ENCODE measurements at regions not wholly inside any gene's neighbourhood (a gene's known extent, or its start where the extent isn't known, plus 50 kb on each side); places are given as distances from the start of the nearest gene placed in this dataset.
"Not testable (repeated sequence)": the region's sequence is repeated elsewhere in the genome, so short reads cannot be mapped to it uniquely, and the experiment has no call there.

- no peak for DNase-seq (ENCODE audit: low read depth)
- in situ Hi-C loops (cut with HindIII; ENCODE audit: low pct_unique_long_range_greater_than_20kb, low sequenced_read_pairs): no loop called here
These were observed 164.1 kb upstream of the KCNQ5 start for GRCh38 chr6:72457738-72458137.

DNA sequence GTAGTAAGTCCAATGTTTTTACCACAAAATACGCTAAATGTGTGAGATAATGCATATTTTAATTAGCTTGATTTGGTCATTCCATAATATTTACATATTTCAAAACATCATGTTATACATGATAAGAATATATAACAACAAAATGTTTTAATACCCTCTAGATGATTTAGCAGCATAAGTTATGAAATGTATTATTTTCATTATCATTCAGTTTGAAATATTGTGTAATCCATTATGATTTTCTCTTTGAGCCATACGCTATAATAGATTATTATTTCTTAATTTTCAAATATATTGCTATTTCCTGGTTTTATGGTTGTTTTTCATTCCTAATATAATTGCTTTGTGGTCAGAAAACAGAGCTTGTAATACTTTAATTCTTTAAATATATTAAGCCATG is 163.3 kb upstream of the KCNQ5 start:
- DNase-seq (ENCODE audit: low read depth): no peak
- in situ Hi-C loops (cut with HindIII; ENCODE audit: low pct_unique_long_range_greater_than_20kb, low sequenced_read_pairs): no loop called here

DNA sequence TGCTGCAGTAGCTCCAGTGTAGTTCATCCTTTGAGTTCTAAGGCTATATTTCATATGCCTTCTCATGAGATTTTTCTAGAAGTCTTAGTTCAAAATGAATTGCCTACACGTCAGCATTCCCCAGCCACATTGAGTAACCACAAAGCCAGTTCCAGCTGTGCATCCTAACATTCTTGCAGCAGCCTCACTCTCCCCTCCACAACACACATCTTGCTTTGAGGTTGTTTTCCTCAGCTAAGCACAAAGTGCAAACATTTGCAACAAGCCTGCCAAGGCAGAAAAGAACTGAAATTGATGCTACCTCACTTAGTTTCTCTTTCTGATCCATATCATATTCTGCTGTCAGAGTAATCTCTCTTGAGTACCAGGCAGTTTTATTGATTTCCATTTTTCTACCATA is 160.7 kb upstream of the KCNQ5 start:
- in situ Hi-C loops (cut with HindIII; ENCODE audit: low pct_unique_long_range_greater_than_20kb, low sequenced_read_pairs): no loop called here
- DNase-seq (ENCODE audit: low read depth): no peak

DNA sequence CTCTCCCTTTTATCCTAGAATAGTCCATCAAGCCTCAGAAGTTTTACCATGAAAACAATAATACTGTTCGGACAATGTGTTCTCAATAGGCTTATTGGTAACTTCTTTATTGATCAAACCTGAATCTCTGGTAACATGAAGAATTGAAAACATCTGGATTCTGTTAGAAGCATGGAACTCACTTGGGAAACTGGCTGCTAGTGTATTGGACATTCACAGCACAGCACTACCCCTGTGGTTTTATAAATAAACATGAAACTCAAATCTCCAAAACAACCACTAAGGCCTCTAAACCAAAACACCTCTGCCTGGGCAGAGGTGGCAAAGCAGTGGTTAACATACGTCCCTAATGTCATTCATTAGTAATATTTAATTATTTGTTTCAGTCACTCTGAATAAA is 157.6 kb upstream of the KCNQ5 start:
- DNase-seq (ENCODE audit: low read depth): no peak

DNA sequence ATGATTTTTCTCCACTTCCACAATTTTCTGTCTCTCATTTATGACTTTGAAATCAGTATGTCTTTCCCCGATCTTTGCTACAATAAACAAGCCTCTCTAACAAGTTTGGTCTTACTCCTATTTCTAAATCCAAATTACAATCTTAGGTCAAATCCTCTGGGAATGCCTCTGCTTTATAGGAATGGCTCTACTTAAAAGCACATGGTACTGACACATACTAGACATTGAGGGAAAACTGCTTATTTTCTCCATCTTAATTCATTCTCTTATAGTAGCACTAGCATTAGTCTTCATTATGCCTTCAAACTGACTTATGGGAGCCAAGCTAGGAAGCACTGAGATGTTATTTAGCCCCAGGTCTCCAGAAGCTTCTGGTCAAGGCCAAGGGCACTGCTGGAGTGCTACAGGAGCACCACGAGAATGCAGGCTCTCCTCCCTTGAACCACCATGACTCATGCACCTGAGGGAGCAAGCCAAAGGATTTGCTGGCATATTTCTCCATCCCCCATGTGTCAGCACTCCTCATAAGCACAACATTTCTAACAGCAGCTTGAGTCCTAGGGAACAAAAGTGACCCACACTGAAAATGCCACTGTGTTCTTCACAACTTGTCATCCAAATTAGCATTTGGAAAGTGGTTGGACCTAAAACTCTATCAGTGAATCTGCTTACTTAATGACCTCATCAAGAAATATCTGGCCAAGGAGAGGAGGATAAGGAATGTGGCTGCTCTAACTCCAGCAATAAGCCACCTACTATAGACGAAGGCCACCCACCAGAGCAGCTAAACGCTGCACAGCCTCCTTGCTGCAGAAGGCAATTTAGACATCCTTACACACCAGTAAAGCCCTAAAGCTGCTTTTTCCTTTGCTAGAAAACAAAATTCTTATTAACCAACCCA is 156.8 kb upstream of the KCNQ5 start:
- peak; percentile 1 for DNase-seq (ENCODE audit: low read depth)
- in situ Hi-C loops (cut with HindIII; ENCODE audit: low pct_unique_long_range_greater_than_20kb, low sequenced_read_pairs): no loop called here

More for the DNA sequence above, 157.6 kb upstream of the KCNQ5 start:
- in situ Hi-C loops (cut with HindIII; ENCODE audit: low pct_unique_long_range_greater_than_20kb, low sequenced_read_pairs): no loop called here

GRCh38 chr6:72466471-72466870 is 155.4 kb upstream of the KCNQ5 start:
- DNase-seq (ENCODE audit: low read depth): no peak
- in situ Hi-C loops (cut with HindIII; ENCODE audit: low pct_unique_long_range_greater_than_20kb, low sequenced_read_pairs): no loop called here

GRCh38 chr6:72466971-72467566 is 154.8 kb upstream of the KCNQ5 start:
- in situ Hi-C loops (cut with HindIII; ENCODE audit: low pct_unique_long_range_greater_than_20kb, low sequenced_read_pairs): no loop called here
- DNase-seq (ENCODE audit: low read depth): no peak

DNA sequence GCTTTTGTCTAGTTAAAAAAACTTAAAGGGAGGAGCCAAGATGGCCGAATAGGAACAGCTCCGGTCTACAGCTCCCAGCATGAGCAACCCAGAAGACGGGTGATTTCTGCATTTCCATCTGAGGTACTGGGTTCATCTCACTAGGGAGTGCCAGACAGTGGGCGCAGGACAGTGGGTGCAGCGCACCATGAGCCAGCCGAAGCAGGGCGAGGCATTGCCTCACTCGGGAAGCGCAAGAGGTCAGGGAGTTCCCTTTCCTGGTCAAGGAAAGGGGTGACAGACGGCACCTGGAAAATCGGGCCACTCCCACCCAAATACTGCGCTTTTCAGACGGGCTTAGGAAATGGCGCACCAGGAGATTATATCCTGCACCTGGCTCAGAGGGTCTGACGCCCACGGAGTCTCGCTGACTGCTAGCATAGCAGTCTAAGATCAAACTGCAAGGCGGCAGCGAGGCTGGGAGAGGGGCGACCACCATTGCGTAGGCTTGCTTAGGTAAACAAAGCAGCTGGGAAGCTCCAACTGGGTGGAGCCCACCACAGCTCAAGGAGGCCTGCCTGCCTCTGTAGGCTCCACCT is 152.4 kb upstream of the KCNQ5 start:
- in situ Hi-C loops (cut with HindIII; ENCODE audit: low pct_unique_long_range_greater_than_20kb, low sequenced_read_pairs): not testable (repeated sequence)

GRCh38 chr6:72476051-72476450 is 145.8 kb upstream of the KCNQ5 start:
- no peak for DNase-seq (ENCODE audit: low read depth)

More for the DNA sequence above, 152.4 kb upstream of the KCNQ5 start:
- DNase-seq (ENCODE audit: low read depth): not testable (repeated sequence)

DNA sequence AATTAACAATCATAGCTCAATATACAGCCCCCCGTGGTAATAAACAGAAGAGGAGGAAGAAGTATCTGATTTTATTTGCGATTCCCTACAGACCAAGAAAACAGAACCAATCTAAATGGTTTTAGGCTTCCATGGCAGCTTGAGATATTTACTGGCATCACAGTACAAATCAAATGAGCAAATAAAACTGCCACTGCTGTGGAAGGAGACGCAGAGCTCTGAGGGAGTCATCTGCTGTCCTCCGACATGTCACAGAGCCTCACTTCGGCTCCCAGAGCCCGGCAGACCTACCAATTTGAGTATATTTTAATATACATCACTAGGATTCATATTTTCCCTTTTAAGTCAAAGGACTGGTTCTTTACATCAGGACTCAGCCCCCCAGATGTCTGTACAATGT is 145.2 kb upstream of the KCNQ5 start:
- in situ Hi-C loops (cut with HindIII; ENCODE audit: low pct_unique_long_range_greater_than_20kb, low sequenced_read_pairs): no loop called here

More at GRCh38 chr6:72476051-72476450, 145.8 kb upstream of the KCNQ5 start:
- in situ Hi-C loops (cut with HindIII; ENCODE audit: low pct_unique_long_range_greater_than_20kb, low sequenced_read_pairs): no loop called here

GRCh38 chr6:72495441-72495840 is 126.4 kb upstream of the KCNQ5 start:
- in situ Hi-C loops (cut with HindIII; ENCODE audit: low pct_unique_long_range_greater_than_20kb, low sequenced_read_pairs): no loop called here
- DNase-seq (ENCODE audit: low read depth): no peak

More for the DNA sequence above, 145.2 kb upstream of the KCNQ5 start:
- DNase-seq (ENCODE audit: low read depth): no peak

DNA sequence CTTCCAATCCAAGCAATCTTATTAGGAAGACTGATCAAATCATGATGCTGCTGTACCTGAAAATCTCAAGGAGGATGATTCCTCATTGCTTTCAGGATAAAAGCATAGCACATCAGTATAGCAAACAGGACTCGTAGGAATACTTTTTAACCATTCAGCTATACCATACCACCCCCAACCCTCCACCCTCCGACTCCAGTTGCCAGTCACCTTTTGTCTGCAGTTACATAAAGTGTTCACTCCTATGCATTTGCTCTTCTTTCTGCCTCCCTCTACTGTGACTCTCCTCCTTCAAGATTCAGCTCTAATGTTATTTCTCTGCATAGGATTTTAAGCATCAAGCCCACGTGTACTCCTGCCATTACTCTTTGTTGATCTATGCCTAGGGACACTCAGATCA is 124.7 kb upstream of the KCNQ5 start:
- in situ Hi-C loops (cut with HindIII; ENCODE audit: low pct_unique_long_range_greater_than_20kb, low sequenced_read_pairs): no loop called here
- no peak for DNase-seq (ENCODE audit: low read depth)

DNA sequence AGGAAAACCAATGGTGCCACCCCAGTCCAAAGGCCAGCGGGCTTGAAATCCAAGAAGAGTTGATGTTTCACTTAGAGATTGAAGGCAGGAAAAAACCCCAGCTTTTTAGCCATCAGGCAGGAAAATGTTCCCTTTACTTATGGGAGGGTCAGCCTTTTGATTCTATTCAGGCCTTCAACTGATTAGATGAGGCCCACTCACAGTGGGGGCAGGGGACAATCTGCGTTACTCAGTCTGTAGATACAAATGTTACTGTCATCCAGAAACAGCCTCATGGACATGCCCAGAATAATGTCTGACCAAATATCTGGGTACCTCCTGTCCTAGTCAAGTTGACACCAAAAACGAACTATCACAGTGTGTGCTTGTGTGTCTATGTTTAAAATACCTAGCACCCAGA is 121.2 kb upstream of the KCNQ5 start:
- DNase-seq (ENCODE audit: low read depth): no peak
- in situ Hi-C loops (cut with HindIII; ENCODE audit: low pct_unique_long_range_greater_than_20kb, low sequenced_read_pairs): no loop called here

GRCh38 chr6:72504406-72504805 is 117.5 kb upstream of the KCNQ5 start:
- in situ Hi-C loops (cut with HindIII; ENCODE audit: low pct_unique_long_range_greater_than_20kb, low sequenced_read_pairs): no loop called here
- DNase-seq (ENCODE audit: low read depth): no peak

- DNase-seq (ENCODE audit: low read depth): no peak
- in situ Hi-C loops (cut with HindIII; ENCODE audit: low pct_unique_long_range_greater_than_20kb, low sequenced_read_pairs): no loop called here
These were observed 116.4 kb upstream of the KCNQ5 start for GRCh38 chr6:72505446-72505845.

DNA sequence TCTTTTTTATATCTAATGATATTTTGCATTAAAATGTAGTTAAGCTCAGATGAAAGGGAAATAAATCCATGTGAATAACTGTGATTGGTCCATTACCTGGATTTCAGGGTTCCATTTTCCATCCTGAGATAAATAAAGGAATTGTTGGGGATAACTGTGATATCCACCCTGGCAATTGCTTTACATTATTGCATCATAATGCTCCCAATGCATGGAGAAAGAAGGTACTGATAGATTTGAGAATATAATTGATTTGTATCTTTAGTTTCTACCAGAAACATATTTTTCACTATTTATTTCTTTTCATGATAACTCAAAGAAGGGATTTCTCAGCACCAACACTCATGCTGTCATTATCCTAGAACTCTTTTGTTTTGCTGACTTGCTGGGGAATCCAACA is 102.0 kb upstream of the KCNQ5 start:
- DNase-seq (ENCODE audit: low read depth): no peak
- in situ Hi-C loops (cut with HindIII; ENCODE audit: low pct_unique_long_range_greater_than_20kb, low sequenced_read_pairs): no loop called here

DNA sequence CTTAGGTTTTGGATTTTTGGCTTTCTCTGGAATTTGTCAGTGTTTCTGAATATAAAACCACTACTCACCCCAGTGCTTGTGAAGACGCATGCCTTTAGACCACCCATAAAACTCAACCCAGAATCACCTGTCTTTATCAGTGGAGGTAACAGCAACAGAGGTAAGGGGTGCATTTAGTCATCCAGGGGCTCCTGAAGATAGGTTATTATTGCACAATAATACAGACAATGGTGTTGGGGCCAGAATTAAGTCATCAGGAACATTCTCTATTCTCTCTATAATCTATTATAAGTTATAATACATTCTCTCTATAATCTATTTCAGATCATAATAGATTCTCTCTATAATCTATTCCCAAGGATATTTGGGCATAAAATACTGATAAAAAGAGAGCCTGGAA is 100.2 kb upstream of the KCNQ5 start:
- in situ Hi-C loops (cut with HindIII; ENCODE audit: low pct_unique_long_range_greater_than_20kb, low sequenced_read_pairs): no loop called here
- DNase-seq (ENCODE audit: low read depth): no peak

DNA sequence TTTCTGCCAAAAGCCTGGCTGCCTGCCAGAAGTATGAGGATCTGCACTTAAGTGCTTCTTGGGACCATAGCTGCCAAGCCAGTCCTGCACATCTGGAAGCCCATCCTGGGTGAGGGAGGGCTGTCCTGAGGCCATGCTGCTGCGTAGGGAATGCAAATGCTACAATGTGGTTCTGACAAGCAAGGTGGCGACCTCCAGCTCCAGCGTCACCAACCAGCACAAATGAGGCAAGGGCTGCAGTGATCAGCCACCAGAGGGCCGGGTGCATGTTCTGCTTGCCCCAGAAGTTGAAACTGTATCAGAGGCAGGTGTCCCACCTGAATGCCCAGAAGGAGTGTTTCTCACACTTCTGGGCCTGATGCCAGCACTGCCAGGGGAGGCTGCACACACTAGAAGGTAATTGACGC is 99.1 kb upstream of the KCNQ5 start:
- in situ Hi-C loops (cut with HindIII; ENCODE audit: low pct_unique_long_range_greater_than_20kb, low sequenced_read_pairs): no loop called here
- no peak for DNase-seq (ENCODE audit: low read depth)

DNA sequence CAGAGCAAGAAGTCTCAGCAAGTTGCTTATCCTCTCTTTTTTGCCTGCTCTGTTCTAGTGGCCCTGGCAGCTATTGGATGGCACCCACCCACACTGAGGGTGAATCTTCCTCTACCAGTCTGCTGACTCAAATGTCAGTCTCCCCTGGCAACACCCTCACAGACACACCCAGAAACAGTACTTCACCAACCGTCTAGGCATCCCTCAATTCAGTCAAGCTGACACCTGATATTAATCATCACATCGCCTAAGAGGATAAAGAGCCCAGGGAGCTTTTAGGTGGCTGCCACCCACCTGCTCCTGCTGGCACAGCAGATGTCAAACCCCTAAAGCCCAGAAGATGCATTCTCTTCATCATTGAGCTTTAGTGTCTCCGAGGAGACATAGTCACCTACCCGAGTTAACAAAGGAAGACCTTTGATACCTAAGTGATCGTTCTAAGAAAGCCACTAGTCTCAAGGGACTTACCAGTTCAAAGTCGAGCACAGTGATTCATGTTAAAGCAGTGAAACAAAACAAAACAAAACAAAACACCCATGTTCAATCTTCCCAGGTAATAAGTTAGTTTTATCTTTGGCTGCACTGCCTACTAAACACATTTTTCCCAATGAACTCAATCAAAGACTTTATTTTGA is 97.7 kb upstream of the KCNQ5 start:
- in situ Hi-C loops (cut with HindIII; ENCODE audit: low pct_unique_long_range_greater_than_20kb, low sequenced_read_pairs): no loop called here
- DNase-seq (ENCODE audit: low read depth): no peak

Data from Caki2 (cell line).